Choroid plexus epithelial cell (primary cell): ENCODE measurements at regions not wholly inside any gene's neighbourhood (a gene's known extent, or its start where the extent isn't known, plus 50 kb on each side); places are given as distances from the start of the nearest gene placed in this dataset.
A peak's percentile ranks its signal among the peaks of the same experiment; 100 is the strongest.

Source experiments
- DNase-seq: peaks from one replicate; pipeline ENCODE4 v3.0.0-alpha.2; 2010; ENCODE audit warnings: low read depth
- H3K4me3 ChIP-seq: 2 replicates; pipeline ENCODE4 v1.5.1; 2011; ENCODE audit warnings: low read depth, mild to moderate bottlenecking, control low read depth, low read length, moderate library complexity
- TF ChIP-seq, protein P1 (sequence below): conservative IDR thresholded peaks from 2 replicates; pipeline ENCODE4 v1.5.1; 2011; ENCODE audit warnings: low read depth, mild to moderate bottlenecking, control low read depth, inconsistent platforms, low read length, moderate library complexity

- peak; percentile 63 for DNase-seq
- TF ChIP-seq, protein P1, sequence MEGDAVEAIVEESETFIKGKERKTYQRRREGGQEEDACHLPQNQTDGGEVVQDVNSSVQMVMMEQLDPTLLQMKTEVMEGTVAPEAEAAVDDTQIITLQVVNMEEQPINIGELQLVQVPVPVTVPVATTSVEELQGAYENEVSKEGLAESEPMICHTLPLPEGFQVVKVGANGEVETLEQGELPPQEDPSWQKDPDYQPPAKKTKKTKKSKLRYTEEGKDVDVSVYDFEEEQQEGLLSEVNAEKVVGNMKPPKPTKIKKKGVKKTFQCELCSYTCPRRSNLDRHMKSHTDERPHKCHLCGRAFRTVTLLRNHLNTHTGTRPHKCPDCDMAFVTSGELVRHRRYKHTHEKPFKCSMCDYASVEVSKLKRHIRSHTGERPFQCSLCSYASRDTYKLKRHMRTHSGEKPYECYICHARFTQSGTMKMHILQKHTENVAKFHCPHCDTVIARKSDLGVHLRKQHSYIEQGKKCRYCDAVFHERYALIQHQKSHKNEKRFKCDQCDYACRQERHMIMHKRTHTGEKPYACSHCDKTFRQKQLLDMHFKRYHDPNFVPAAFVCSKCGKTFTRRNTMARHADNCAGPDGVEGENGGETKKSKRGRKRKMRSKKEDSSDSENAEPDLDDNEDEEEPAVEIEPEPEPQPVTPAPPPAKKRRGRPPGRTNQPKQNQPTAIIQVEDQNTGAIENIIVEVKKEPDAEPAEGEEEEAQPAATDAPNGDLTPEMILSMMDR = no peak
- H3K4me3 ChIP-seq = no peak overlapping the region
Observed at GRCh38 chr5:144028058-144028457, 142.4 kb downstream of the YIPF5 start.

DNA sequence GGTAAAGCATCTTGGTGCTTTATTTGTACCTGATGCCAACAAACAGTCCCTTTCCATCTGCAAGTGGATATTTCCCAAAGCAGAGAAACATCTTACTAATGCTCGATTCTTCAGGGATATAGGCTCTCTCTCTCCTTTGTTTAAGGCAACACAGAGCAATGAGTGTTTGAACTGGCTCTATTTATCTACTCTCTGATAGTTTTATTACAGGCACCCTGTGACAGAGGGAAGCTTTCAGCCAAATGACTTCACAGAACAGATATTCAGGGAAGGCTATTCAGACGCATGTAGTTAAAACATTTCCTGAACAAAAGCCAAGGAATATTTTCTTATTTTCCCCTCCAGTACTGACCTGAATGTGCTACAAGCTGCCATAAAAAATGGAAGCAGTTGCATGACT lies 141.8 kb downstream of the YIPF5 start:
- TF ChIP-seq, protein P1 = no peak
- DNase-seq = peak; percentile 80
- H3K4me3 ChIP-seq = no peak overlapping the region

DNA sequence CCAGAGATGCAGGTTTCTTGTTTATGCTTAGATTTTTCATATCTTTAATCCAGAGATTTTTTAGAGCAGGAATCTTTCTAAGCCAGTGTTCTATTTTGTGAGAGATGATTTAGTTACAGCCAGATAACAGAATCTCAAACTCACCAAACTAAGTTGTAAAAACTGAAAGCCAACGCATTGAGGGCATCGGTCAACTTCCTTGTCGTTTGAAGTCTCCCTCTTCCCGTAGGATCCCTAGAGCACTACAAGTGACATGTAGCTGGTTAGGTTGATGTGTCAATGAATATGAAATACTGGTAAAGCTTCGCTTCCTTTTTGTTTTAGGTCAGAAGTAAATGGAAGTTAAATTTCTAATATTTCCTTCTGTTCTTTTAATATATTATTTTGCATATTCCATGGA lies 139.6 kb downstream of the YIPF5 start:
- TF ChIP-seq, protein P1 = no peak
- no peak for DNase-seq

DNA sequence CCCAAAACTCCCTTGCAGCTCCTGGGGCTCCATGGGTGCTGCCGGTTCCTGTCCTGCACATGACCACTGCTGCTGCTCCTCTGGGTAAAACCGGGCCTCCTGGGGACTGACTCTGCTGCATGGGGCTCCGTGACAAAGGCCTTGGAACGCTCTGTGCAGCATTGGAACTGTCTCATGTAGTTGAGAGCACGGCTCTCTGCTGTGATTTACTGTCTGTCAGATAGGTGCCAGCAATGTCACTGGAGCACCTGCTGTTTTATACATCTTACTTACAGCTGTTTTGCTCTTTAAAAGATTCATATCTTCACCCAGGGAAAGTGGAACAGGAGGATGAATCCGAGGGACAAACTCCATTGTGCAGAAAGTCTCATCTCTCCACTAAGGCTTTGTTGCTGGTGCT lies 138.1 kb downstream of the YIPF5 start:
- DNase-seq = no peak
- no peak overlapping the region for H3K4me3 ChIP-seq
- TF ChIP-seq, protein P1 = no peak

More for the DNA sequence above, 139.6 kb downstream of the YIPF5 start:
- no peak overlapping the region for H3K4me3 ChIP-seq

- DNase-seq = no peak
- TF ChIP-seq, protein P1 = no peak
- no peak overlapping the region for H3K4me3 ChIP-seq
Observed at GRCh38 chr5:144033486-144033885, 137.0 kb downstream of the YIPF5 start.

GRCh38 chr5:144035046-144035740 lies 135.3 kb downstream of the YIPF5 start:
- no peak for DNase-seq
- no peak overlapping the region for H3K4me3 ChIP-seq
- TF ChIP-seq, protein P1 = no peak

- no peak overlapping the region for H3K4me3 ChIP-seq
- no peak for DNase-seq
- TF ChIP-seq, protein P1 = no peak
Observed at GRCh38 chr5:144036476-144036875, 134.0 kb downstream of the YIPF5 start.
